ENCODE measurements at regions not wholly inside any gene's neighbourhood (a gene's known extent, or its start where the extent isn't known, plus 50 kb on each side); places are given as distances from the start of the nearest gene placed in this dataset.

DNA sequence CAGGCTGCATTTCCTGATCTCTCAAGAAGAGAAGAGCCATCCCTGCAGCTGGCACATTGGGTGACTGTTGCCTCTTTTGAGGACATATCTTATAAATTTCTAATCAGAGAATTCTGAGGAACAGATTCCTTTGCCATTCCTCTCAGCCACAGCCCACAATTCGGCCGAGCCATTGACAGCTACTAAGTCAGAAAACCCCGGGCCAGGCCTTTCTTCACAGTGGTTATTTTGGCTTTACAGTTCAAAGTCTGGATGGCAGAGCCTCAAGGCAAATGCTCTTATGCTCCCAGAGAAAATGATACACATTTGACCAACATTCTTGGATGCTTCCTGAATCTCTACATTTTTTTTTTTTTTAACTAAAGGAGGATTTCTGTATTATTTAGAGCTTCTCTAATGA, 138.4 kb upstream of the FRMD6 start:
- Histone ChIP-seq H3K27me3 (ENCODE audit: low read depth) (no peaks in the 10 kb centered on the region), H3K4me3 (no peak overlapping the region), H3K4me1 (no peaks in the 10 kb centered on the region), H3K9me3 (no peaks in the 10 kb centered on the region), H3K36me3 (no peaks in the 10 kb centered on the region), H3K27ac (no peak overlapping the region)
- intact Hi-C loops (cut with DNase I) = no loop called here
- DNase-seq (no peak), ATAC-seq (no peak)
- TF ChIP-seq, protein P1, sequence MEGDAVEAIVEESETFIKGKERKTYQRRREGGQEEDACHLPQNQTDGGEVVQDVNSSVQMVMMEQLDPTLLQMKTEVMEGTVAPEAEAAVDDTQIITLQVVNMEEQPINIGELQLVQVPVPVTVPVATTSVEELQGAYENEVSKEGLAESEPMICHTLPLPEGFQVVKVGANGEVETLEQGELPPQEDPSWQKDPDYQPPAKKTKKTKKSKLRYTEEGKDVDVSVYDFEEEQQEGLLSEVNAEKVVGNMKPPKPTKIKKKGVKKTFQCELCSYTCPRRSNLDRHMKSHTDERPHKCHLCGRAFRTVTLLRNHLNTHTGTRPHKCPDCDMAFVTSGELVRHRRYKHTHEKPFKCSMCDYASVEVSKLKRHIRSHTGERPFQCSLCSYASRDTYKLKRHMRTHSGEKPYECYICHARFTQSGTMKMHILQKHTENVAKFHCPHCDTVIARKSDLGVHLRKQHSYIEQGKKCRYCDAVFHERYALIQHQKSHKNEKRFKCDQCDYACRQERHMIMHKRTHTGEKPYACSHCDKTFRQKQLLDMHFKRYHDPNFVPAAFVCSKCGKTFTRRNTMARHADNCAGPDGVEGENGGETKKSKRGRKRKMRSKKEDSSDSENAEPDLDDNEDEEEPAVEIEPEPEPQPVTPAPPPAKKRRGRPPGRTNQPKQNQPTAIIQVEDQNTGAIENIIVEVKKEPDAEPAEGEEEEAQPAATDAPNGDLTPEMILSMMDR (IDR thresholded peaks at IDR 0.05) = no peak

DNA sequence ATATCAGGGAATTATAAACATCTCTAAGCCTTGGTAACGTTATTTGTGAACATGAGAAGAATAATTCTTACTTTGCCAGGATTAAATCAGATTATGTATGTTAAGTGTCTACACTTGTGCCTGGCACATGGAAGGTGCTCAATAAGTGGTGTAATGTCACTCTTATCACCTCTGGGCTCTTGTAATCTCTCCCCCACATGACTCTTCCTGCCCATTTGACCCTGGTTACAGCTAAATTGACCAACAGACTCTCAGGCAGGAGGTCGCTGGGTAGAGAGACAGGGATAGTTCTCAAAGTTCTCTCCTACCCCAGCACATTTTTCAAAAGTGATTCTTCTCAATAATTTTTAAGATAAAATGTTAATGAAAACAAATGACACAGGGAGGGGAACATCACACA, 137.8 kb upstream of the FRMD6 start:
- no peak overlapping the region for H3K27ac ChIP-seq

DNA sequence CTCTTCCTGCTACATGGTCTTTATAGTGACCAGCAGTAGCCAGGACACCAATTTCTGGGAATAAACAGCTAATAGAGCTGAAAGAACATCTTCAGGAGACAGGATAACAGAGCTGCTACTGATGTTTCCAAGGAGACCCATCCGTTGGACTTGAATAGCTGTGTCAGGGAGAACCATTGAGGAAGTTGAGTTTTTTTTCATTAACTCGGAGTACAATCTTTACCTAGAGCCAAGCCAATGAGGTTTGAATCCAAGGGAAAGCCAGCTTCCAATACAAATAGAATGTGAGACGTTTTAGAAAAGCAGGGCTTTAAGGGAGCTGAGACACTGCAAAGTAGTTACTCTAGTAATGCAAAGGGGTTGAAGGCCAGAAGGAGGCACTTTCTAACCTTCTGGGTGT, 136.1 kb upstream of the FRMD6 start:
- no peaks in the 10 kb centered on the region for H3K36me3 ChIP-seq
- H3K9me3 ChIP-seq = no peaks in the 10 kb centered on the region
- no peaks in the 10 kb centered on the region for H3K27me3 ChIP-seq (ENCODE audit: low read depth)
- no peak overlapping the region for H3K4me3 ChIP-seq
- TF ChIP-seq, protein P1 (IDR thresholded peaks at IDR 0.05) = no peak
- H3K27ac ChIP-seq = no peak overlapping the region
- H3K4me1 ChIP-seq = no peaks in the 10 kb centered on the region
- intact Hi-C loops (cut with DNase I) = no loop called here
- DNase-seq (no peak), ATAC-seq (no peak)

More for the DNA sequence above, 137.8 kb upstream of the FRMD6 start:
- H3K9me3 ChIP-seq = no peaks in the 10 kb centered on the region
- TF ChIP-seq, protein P1 (IDR thresholded peaks at IDR 0.05) = no peak
- intact Hi-C loops (cut with DNase I) = no loop called here
- DNase-seq (no peak), ATAC-seq (no peak)
- no peaks in the 10 kb centered on the region for H3K27me3 ChIP-seq (ENCODE audit: low read depth)
- no peak overlapping the region for H3K4me3 ChIP-seq
- H3K36me3 ChIP-seq = no peaks in the 10 kb centered on the region
- H3K4me1 ChIP-seq = no peaks in the 10 kb centered on the region

DNA sequence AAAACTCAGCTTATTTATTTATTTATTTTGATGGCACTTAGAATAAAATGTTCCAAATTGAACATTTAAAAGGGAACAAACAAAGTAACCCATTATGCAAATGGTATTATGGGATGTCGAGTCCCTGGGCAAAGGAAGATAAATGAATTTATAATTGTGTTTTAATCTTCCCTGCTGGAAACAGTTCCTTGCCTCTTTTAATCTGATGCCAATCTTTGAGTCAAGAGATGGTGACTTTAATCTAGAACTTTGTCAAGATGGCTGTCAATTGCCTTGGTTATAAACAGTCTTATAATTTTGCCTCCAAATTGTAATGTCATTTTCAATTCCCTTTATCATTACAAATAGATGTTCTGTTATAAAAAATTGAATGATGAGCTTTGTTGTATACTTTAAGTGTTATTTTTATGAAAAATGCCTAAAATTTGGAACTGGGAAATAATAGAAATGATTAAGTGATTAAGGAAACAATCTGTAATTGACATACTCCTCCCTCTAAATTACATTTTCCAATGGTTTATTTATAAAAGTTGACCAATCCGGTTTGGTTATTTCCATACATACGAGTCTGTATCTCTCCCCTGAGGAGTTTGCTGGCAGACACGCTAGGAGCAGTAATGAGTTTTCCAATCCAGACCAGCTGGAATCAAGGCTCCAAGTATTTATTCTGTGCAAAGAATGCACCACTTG, 134.9 kb upstream of the FRMD6 start:
- ATAC-seq = no peak
- Histone ChIP-seq H3K27me3 (ENCODE audit: low read depth) (no peaks in the 10 kb centered on the region), H3K27ac (no peak overlapping the region), H3K4me3 (no peak overlapping the region), H3K4me1 (no peaks in the 10 kb centered on the region), H3K36me3 (no peaks in the 10 kb centered on the region), H3K9me3 (no peaks in the 10 kb centered on the region)
- TF ChIP-seq, protein P1 (IDR thresholded peaks at IDR 0.05) = no peak
- no peak for DNase-seq
- intact Hi-C loops (cut with DNase I) = no loop called here

DNA sequence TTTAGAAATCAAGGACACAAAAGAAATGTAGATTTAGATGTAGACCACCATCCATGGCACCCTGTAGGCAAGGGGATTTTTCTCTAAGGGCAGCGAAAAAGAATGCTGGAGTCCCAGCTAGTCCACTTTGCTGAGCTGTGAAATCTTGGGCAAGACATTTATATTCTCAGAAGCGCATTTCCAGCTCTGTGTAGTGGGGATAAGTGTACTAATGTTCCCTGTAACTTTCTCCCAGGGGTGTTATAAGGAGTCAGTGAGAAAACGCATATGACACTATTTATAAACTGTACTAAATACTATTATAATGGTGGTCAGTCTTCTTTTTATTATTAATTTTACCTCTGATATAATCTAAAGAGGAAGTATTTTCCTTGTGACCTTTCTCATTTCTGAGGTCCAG, 133.4 kb upstream of the FRMD6 start:
- ATAC-seq = no peak
- Histone ChIP-seq H3K36me3 (no peaks in the 10 kb centered on the region), H3K27me3 (ENCODE audit: low read depth) (no peaks in the 10 kb centered on the region), H3K27ac (no peak overlapping the region), H3K4me1 (no peaks in the 10 kb centered on the region), H3K9me3 (no peaks in the 10 kb centered on the region), H3K4me3 (no peak overlapping the region)
- TF ChIP-seq, protein P1 (IDR thresholded peaks at IDR 0.05) = no peak
- intact Hi-C loops (cut with DNase I) = no loop called here
- no peak for DNase-seq
